IPS-NIHi7 (cell line): ENCODE measurements at regions not wholly inside any gene's neighbourhood (a gene's known extent, or its start where the extent isn't known, plus 50 kb on each side); places are given as distances from the start of the nearest gene placed in this dataset.
A peak's percentile ranks its signal among the peaks of the same experiment; 100 is the strongest.
"Not testable (repeated sequence)": the region's sequence is repeated elsewhere in the genome, so short reads cannot be mapped to it uniquely, and the experiment has no call there.

Source experiments
- DNase-seq: peaks from one replicate; pipeline ENCODE4 v3.0.0; 2012; ENCODE audit warnings: mixed read lengths; ENCODE audit errors: extremely low spot score

GRCh38 chrX:115911967-115912366 lies 258.6 kb upstream of the AGTR2 start:
- peak; percentile 8 for DNase-seq

- DNase-seq: peak; percentile 31
Observed at GRCh38 chrX:115912372-115912897, 258.1 kb upstream of the AGTR2 start.

- no peak for DNase-seq
Observed at GRCh38 chrX:115913575-115913974, 257.0 kb upstream of the AGTR2 start.

- not testable (repeated sequence) for DNase-seq
Observed at GRCh38 chrX:115915625-115916024, 254.9 kb upstream of the AGTR2 start.

- no peak for DNase-seq
Observed at GRCh38 chrX:115929480-115929879, 241.1 kb upstream of the AGTR2 start.

- DNase-seq: no peak
Observed at GRCh38 chrX:115936008-115936407, 234.5 kb upstream of the AGTR2 start.

GRCh38 chrX:115939070-115939469 lies 231.5 kb upstream of the AGTR2 start:
- DNase-seq: no peak

GRCh38 chrX:115939636-115940160 lies 230.8 kb upstream of the AGTR2 start:
- DNase-seq: no peak

GRCh38 chrX:115940348-115940747 lies 230.2 kb upstream of the AGTR2 start:
- no peak for DNase-seq

- peak; percentile 67 for DNase-seq
Observed at GRCh38 chrX:115940888-115941332, 229.6 kb upstream of the AGTR2 start.

GRCh38 chrX:115941388-115941787 lies 229.2 kb upstream of the AGTR2 start:
- no peak for DNase-seq

GRCh38 chrX:115946059-115946458 lies 224.5 kb upstream of the AGTR2 start:
- DNase-seq: no peak

- no peak for DNase-seq
Observed at GRCh38 chrX:115948018-115948923, 222.3 kb upstream of the AGTR2 start.

- DNase-seq: peak; percentile 33
Observed at GRCh38 chrX:115949900-115950822, 220.4 kb upstream of the AGTR2 start.

- DNase-seq: no peak
Observed at GRCh38 chrX:115952417-115953092, 218.0 kb upstream of the AGTR2 start.

GRCh38 chrX:115957862-115958490 lies 212.6 kb upstream of the AGTR2 start:
- peak; percentile 48 for DNase-seq

- no peak for DNase-seq
Observed at GRCh38 chrX:115958687-115959359, 211.7 kb upstream of the AGTR2 start.

GRCh38 chrX:115960440-115961084 lies 210.0 kb upstream of the AGTR2 start:
- no peak for DNase-seq

- no peak for DNase-seq
Observed at GRCh38 chrX:115966920-115967319, 203.6 kb upstream of the AGTR2 start.
